Immature natural killer cell (primary cell): ENCODE measurements at regions not wholly inside any gene's neighbourhood (a gene's known extent, or its start where the extent isn't known, plus 50 kb on each side); places are given as distances from the start of the nearest gene placed in this dataset.

Experiments
- DNase-seq, 3 donors: peaks; one replicate each; pipeline ENCODE4 v3.0.0; 2022; ENCODE audit warnings: mixed read lengths in 1 of 3
- H3K27ac Mint-ChIP-seq, 6 donors: one replicate each; pipeline ENCODE4 v1.8.0; 2020; ENCODE audit warnings: mixed read lengths in 6 of 6, mild to moderate bottlenecking in 5 of 6, inconsistent platforms in 4 of 6, moderate library complexity in 3 of 6
- H3K27me3 Mint-ChIP-seq, 3 donors: one replicate each; pipeline ENCODE4 v1.8.0; 2020 to 2021; ENCODE audit warnings: low read depth in 3 of 3, mild to moderate bottlenecking in 3 of 3, mixed read lengths in 3 of 3, moderate library complexity in 3 of 3, inconsistent platforms in 1 of 3
- H3K36me3 Mint-ChIP-seq, 3 donors: one replicate each; pipeline ENCODE4 v1.8.0; 2020; ENCODE audit warnings: mixed read lengths in 3 of 3, inconsistent platforms in 2 of 3, mild to moderate bottlenecking in 2 of 3
- H3K4me1 Mint-ChIP-seq, 2 donors: one replicate each; pipeline ENCODE4 v1.8.0; 2020; ENCODE audit warnings: inconsistent platforms in 2 of 2, mild to moderate bottlenecking in 2 of 2, mixed read lengths in 2 of 2, moderate library complexity in 1 of 2
- H3K4me3 Mint-ChIP-seq, 5 donors: one replicate each; pipeline ENCODE4 v1.8.0; 2020; ENCODE audit warnings: mild to moderate bottlenecking in 5 of 5, mixed read lengths in 5 of 5, inconsistent platforms in 3 of 5, moderate library complexity in 3 of 5
- H3K9me3 Mint-ChIP-seq, 6 donors: one replicate each; pipeline ENCODE4 v1.8.0; 2020; ENCODE audit warnings: mild to moderate bottlenecking in 6 of 6, mixed read lengths in 6 of 6, inconsistent platforms in 4 of 6, moderate library complexity in 3 of 6

GRCh38 chr9:135209136-135209535 is 121.7 kb downstream of the OLFM1 start:
- no peak overlapping the region for H3K27ac Mint-ChIP-seq
- no peaks in the 10 kb centered on the region for H3K4me1 Mint-ChIP-seq
- DNase-seq: no peak
- H3K4me3 Mint-ChIP-seq: no peak overlapping the region
- peaks cover 0 to 11% (median 5%) of the 10 kb centered on the region in 3 donors for H3K27me3 Mint-ChIP-seq
- H3K36me3 Mint-ChIP-seq: no peaks in the 10 kb centered on the region
- H3K9me3 Mint-ChIP-seq: peaks cover 0 to 4% (median 0%) of the 10 kb centered on the region in 6 donors

DNA sequence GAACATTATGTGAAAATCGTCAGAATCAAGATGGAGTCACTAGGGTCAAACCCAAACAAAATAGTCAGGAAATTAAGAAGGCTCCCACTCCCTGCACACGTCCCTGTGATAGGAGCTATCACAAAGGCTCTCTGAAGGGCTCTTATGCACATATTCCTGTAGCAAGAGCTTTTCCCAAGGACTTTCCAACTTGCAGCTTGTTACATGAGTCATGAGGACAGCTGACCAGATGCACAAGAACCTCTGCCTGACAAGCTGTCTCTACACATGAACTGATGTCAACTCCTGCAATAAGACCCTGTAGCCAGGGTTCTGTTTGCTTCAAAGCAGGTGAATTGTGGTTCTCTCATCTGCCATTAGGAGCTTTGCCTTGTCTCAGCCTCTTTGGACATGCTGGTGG is 122.4 kb downstream of the OLFM1 start:
- Mint-ChIP-seq H3K36me3 (no peaks in the 10 kb centered on the region), H3K4me1 (no peaks in the 10 kb centered on the region), H3K9me3 (peaks cover 0 to 4% (median 0%) of the 10 kb centered on the region in 6 donors), H3K4me3 (no peak overlapping the region), H3K27ac (no peak overlapping the region), H3K27me3 (peaks cover 0 to 11% (median 7%) of the 10 kb centered on the region in 3 donors)
- DNase-seq: no peak

DNA sequence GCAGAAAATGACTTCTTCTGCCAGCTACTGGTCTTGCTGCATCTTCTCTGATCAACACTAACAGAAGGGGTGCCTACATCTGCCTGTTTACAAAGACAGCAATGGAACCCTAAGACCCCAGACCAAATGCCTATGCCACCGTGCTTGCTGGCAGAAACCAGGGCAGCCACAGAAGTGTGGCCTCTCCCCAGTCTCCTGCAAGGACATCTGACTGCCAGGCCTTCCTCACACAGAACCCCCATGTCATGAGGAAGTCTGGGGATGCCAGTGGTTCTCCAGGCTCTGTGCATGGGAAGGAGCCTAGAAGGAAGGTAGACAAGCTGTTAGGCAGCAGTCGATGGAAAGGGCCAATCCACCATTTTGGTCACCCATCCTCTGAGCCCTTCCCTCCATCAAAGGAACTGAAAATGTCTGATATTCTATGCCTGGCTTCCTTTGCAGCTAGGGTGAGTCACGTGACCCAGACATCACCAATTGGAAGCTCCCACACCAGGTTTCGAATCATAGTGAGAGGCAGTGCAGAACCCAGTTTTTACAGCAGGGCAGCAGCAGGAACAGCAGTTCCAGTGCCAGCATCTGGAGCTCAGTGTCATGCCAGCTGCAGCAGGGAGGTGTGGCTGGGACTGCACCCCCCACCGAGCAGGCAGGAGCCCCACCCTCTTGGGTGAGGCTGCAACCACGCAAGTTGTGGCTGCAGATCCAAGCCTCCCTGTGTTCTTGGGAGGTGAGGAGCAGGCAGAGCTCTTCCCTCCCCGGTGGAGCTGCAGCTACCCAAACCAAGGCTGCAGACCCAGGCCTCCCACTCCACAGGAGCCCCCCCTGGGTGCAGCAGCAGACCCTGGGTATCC is 123.4 kb downstream of the OLFM1 start:
- H3K27me3 Mint-ChIP-seq: peaks cover 0 to 9% (median 7%) of the 10 kb centered on the region in 3 donors
- no peaks in the 10 kb centered on the region for H3K36me3 Mint-ChIP-seq
- no peak for DNase-seq
- H3K4me3 Mint-ChIP-seq: no peak overlapping the region
- no peaks in the 10 kb centered on the region for H3K4me1 Mint-ChIP-seq
- peaks cover 0 to 4% (median 0%) of the 10 kb centered on the region in 6 donors for H3K9me3 Mint-ChIP-seq
- no peak overlapping the region for H3K27ac Mint-ChIP-seq

GRCh38 chr9:135211524-135211890 is 124.0 kb downstream of the OLFM1 start:
- Mint-ChIP-seq H3K27me3 (peaks cover 0 to 9% (median 7%) of the 10 kb centered on the region in 3 donors), H3K4me1 (no peaks in the 10 kb centered on the region), H3K36me3 (no peaks in the 10 kb centered on the region), H3K9me3 (peaks cover 0 to 4% (median 0%) of the 10 kb centered on the region in 6 donors), H3K4me3 (no peak overlapping the region), H3K27ac (no peak overlapping the region)
- DNase-seq: no peak

- peaks cover 0 to 13% (median 7%) of the 10 kb centered on the region in 3 donors for H3K27me3 Mint-ChIP-seq
- H3K4me1 Mint-ChIP-seq: no peaks in the 10 kb centered on the region
- no peaks in the 10 kb centered on the region for H3K36me3 Mint-ChIP-seq
- H3K27ac Mint-ChIP-seq: no peak overlapping the region
- no peak overlapping the region for H3K4me3 Mint-ChIP-seq
- DNase-seq: no peak
- peaks cover 0 to 4% (median 0%) of the 10 kb centered on the region in 6 donors for H3K9me3 Mint-ChIP-seq
Measured at GRCh38 chr9:135212961-135213360, 125.5 kb downstream of the OLFM1 start.

DNA sequence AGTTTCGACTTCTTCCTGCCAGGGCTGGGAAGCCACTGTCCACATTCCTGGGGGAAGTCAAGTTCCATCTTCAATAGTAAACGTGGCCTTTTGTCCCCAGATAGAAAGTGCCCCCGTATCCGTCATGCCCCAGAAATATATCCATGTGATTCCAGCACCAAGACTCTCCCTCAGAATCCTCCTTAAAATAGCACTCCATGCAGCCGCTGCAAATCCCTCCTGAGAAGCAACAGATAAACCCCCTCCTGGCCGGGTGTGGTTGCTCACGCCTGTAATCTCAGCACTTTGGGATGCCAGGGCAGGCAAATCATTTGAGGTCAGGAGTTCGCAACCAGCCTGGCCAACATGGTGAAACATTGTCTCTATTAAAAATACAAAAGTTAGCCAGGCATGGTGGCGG is 126.1 kb downstream of the OLFM1 start:
- no peak overlapping the region for H3K27ac Mint-ChIP-seq
- H3K27me3 Mint-ChIP-seq: peaks cover 0 to 13% (median 7%) of the 10 kb centered on the region in 3 donors

GRCh38 chr9:135214054-135214640 is 126.7 kb downstream of the OLFM1 start:
- no peak overlapping the region for H3K27ac Mint-ChIP-seq
- H3K27me3 Mint-ChIP-seq: peaks cover 0 to 13% (median 7%) of the 10 kb centered on the region in 3 donors
- H3K36me3 Mint-ChIP-seq: no peaks in the 10 kb centered on the region
- peaks cover 0 to 2% (median 0%) of the 10 kb centered on the region in 6 donors for H3K9me3 Mint-ChIP-seq
- no peak overlapping the region for H3K4me3 Mint-ChIP-seq
- no peaks in the 10 kb centered on the region for H3K4me1 Mint-ChIP-seq
- no peak for DNase-seq

More for the DNA sequence above, 126.1 kb downstream of the OLFM1 start:
- Mint-ChIP-seq H3K36me3 (no peaks in the 10 kb centered on the region), H3K9me3 (peaks cover 0 to 4% (median 0%) of the 10 kb centered on the region in 6 donors), H3K4me3 (no peak overlapping the region), H3K4me1 (no peaks in the 10 kb centered on the region)
- DNase-seq: no peak

- Mint-ChIP-seq H3K27ac (no peak overlapping the region), H3K27me3 (peaks cover 0 to 13% (median 7%) of the 10 kb centered on the region in 3 donors), H3K36me3 (no peaks in the 10 kb centered on the region), H3K9me3 (peaks cover 0 to 2% (median 0%) of the 10 kb centered on the region in 6 donors), H3K4me1 (no peaks in the 10 kb centered on the region), H3K4me3 (no peak overlapping the region)
- DNase-seq: no peak
Measured at GRCh38 chr9:135214706-135215105, 127.2 kb downstream of the OLFM1 start.

DNA sequence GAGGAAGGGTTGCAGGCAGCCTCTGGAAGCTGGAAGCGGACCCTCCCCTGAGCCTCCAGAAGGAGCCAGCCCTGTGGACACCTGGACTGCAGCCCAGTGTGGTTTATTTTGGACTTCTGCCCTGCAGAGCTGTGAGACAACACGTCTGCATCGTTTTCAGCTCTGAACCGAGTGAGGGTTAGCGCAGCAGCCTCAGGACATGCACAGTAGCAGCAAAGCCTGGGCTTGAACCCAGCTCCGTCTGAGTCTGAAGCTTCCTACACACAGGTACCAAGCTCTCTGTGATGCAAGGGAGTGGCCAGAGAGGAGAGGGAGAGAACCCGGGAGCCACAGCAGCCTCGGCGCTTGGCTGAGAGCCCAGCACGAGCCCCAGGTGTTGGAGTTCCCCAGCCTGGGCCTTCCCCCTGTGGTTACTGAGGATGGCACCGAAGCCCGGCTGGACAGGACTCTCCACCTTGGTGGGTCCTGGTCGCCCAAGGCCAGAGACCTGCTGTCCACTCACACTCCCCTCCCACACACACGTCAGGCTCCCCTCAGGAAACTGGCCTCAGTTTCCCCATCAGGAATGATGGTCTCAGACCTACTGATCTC is 128.2 kb downstream of the OLFM1 start:
- no peak for DNase-seq
- Mint-ChIP-seq H3K4me1 (no peaks in the 10 kb centered on the region), H3K9me3 (peaks cover 0 to 2% (median 0%) of the 10 kb centered on the region in 6 donors), H3K36me3 (no peaks in the 10 kb centered on the region), H3K27me3 (peaks cover 0 to 13% (median 2%) of the 10 kb centered on the region in 3 donors), H3K27ac (no peak overlapping the region), H3K4me3 (no peak overlapping the region)

DNA sequence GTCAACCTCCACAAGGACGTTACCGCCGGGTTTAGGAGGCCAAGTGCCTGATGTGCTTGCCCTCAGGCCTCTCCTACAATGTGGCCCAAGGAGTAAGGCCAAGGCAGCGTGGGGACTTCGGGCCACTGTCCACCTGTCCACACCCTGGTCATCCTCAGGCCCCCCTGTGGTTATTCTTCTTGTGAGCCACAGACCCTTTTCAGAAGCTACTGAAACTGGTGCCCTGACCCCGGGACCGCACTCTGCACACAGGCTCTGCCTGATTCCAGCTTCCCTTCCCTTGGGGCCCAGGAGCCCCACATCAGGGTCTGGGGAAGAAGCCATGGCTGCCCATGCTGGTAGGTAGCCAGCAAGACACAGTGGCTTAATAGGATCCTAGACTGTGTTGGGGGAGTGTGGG is 128.8 kb downstream of the OLFM1 start:
- no peaks in the 10 kb centered on the region for H3K36me3 Mint-ChIP-seq
- H3K9me3 Mint-ChIP-seq: peaks cover 0 to 2% (median 0%) of the 10 kb centered on the region in 6 donors
- no peak overlapping the region for H3K27ac Mint-ChIP-seq
- DNase-seq: no peak
- H3K27me3 Mint-ChIP-seq: peaks cover 0 to 11% (median 2%) of the 10 kb centered on the region in 3 donors
- H3K4me1 Mint-ChIP-seq: no peaks in the 10 kb centered on the region
- no peak overlapping the region for H3K4me3 Mint-ChIP-seq

DNA sequence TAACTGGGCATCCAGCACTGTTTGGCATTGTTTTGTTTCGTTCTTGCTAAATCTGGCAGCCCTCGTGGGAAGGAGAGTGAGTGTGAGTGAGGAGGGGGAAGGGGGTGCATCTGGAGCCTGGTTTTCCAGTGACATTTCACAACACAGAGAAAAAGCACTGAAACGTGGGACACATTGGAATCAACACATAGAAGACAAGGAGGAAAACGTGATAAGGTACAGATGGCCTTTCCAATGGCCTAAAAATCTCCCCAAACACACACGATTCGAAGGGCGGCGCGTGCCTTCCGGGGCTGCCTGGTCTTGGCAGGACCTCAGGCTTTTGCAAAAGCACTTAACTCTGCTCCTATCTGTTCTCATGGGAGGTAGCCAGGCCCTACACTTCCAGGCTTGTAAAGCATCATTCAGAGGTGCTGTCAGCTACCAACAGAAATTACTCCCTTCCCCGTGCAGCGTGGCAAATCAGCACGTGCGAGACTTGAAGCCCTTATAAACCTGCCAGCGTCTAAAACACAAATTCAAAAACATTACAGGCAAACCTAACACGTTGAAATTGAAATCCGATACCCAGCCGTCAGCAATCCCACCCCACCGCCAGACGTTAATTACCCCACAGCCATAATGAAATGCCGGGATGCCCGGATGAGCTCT is 129.4 kb downstream of the OLFM1 start:
- no peak overlapping the region for H3K27ac Mint-ChIP-seq
- DNase-seq: no peak
- H3K9me3 Mint-ChIP-seq: peaks cover 0 to 2% (median 0%) of the 10 kb centered on the region in 6 donors
- no peak overlapping the region for H3K4me3 Mint-ChIP-seq
- peaks cover 0 to 10% (median 2%) of the 10 kb centered on the region in 3 donors for H3K27me3 Mint-ChIP-seq
- no peaks in the 10 kb centered on the region for H3K36me3 Mint-ChIP-seq
- H3K4me1 Mint-ChIP-seq: no peaks in the 10 kb centered on the region

GRCh38 chr9:135217836-135218235 is 130.4 kb downstream of the OLFM1 start:
- peaks cover 0 to 2% (median 0%) of the 10 kb centered on the region in 6 donors for H3K9me3 Mint-ChIP-seq
- DNase-seq: no peak
- H3K4me3 Mint-ChIP-seq: no peak overlapping the region
- H3K27me3 Mint-ChIP-seq: peaks cover 0 to 7% (median 2%) of the 10 kb centered on the region in 3 donors
- no peaks in the 10 kb centered on the region for H3K36me3 Mint-ChIP-seq
- no peaks in the 10 kb centered on the region for H3K4me1 Mint-ChIP-seq
- no peak overlapping the region for H3K27ac Mint-ChIP-seq

DNA sequence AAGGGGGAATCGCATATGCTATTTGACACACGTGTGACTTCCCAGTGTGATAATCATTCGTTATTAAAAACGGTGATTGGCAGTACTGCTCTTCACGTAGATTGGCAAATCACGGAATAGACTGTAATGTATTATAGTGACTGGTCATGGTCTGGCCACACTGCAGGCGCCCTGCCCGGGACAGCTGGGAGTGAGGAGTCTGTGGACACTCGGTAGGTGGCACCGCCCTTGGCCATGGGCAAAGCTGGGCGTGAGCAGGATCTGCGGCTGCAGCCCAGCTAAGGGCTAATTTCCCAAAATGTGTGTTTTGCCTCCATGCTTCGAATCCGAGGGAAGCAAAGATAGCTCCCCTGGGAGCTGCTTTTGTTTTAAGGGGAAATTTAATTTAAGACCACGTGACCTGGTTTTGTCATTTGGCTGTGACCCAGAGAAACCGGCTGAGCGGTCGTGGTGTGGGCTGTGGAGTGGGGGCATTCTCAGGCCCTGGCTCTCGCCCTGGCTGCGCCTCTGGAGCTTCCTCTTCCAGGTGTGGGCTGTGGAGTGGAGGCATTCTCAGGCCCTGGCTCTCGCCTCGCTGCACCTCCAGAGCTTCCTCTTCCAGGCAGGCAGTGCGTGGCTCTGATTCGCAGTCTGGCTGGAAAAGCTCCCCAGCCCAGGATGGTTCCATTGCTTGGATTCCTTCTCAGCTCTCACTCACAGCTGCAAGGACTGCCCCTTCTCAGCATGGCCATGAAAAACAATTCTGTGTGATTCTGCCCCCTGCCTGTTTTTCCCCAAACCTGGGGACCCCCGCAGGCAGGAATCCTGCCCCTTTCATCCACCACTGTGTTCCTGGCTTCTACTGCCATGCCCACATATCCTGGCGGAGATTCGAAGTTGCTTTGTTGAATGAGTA is 131.1 kb downstream of the OLFM1 start:
- no peak overlapping the region for H3K27ac Mint-ChIP-seq
- no peak overlapping the region for H3K4me3 Mint-ChIP-seq
- no peaks in the 10 kb centered on the region for H3K36me3 Mint-ChIP-seq
- H3K27me3 Mint-ChIP-seq: peaks cover 0 to 4% (median 2%) of the 10 kb centered on the region in 3 donors
- H3K9me3 Mint-ChIP-seq: no peaks in the 10 kb centered on the region
- H3K4me1 Mint-ChIP-seq: no peaks in the 10 kb centered on the region
- no peak for DNase-seq
